GM12864 (cell line): ENCODE measurements at regions not wholly inside any gene's neighbourhood (a gene's known extent, or its start where the extent isn't known, plus 50 kb on each side); places are given as distances from the start of the nearest gene placed in this dataset.
"Not testable (repeated sequence)": the region's sequence is repeated elsewhere in the genome, so short reads cannot be mapped to it uniquely, and the experiment has no call there.

Source experiments
- DNase-seq: peaks from one replicate; pipeline ENCODE4 v3.0.0-alpha.2; 2011; ENCODE audit warnings: low read depth
- H3K4me3 ChIP-seq: 2 replicates; pipeline ENCODE4 v1.5.1; 2011; ENCODE audit warnings: mild to moderate bottlenecking, low read depth, low read length, control low read depth
- CTCF ChIP-seq: IDR thresholded peaks from 2 replicates; pipeline ENCODE4 v1.5.1; 2011; ENCODE audit warnings: low read depth, mild to moderate bottlenecking, moderate library complexity, low read length, control low read depth, inconsistent platforms; ENCODE audit errors: missing control alignments

GRCh38 chr2:128594651-128594910 lies 275.9 kb upstream of the HS6ST1 start:
- no peak overlapping the region for H3K4me3 ChIP-seq
- no peak for DNase-seq
- TF ChIP-seq CTCF = no peak

- no peak for DNase-seq
- no peak for TF ChIP-seq CTCF
- H3K4me3 ChIP-seq = no peak overlapping the region
Observed at GRCh38 chr2:128594953-128595677, 276.4 kb upstream of the HS6ST1 start.

GRCh38 chr2:128595763-128596395 lies 277.2 kb upstream of the HS6ST1 start:
- H3K4me3 ChIP-seq = no peak overlapping the region
- DNase-seq = no peak
- no peak for TF ChIP-seq CTCF

- no peak for TF ChIP-seq CTCF
- no peak overlapping the region for H3K4me3 ChIP-seq
- DNase-seq = no peak
Observed at GRCh38 chr2:128596396-128597120, 277.9 kb upstream of the HS6ST1 start.

GRCh38 chr2:128597121-128597762 lies 278.6 kb upstream of the HS6ST1 start:
- no peak for TF ChIP-seq CTCF
- no peak for DNase-seq
- H3K4me3 ChIP-seq = no peak overlapping the region

GRCh38 chr2:128598260-128598659 lies 279.6 kb upstream of the HS6ST1 start:
- not testable (repeated sequence) for H3K4me3 ChIP-seq, DNase-seq

GRCh38 chr2:128598862-128599441 lies 280.3 kb upstream of the HS6ST1 start:
- no peak overlapping the region for H3K4me3 ChIP-seq
- no peak for DNase-seq
- TF ChIP-seq CTCF = no peak
